H1 (cell line): ENCODE measurements at regions not wholly inside any gene's neighbourhood (a gene's known extent, or its start where the extent isn't known, plus 50 kb on each side); places are given as distances from the start of the nearest gene placed in this dataset.

ENCODE experiments used
- BACH1 ChIP-seq: IDR thresholded peaks from 2 replicates; pipeline ENCODE4 v1.6.1; 2012; ENCODE audit warnings: low read length, improper control_type of control experiment
- CBX5 ChIP-seq: fragments of 300-800, 300-1000 bp; sonication (generic); IDR thresholded peaks from 2 replicates; pipeline ENCODE4 v1.7.1; 2016; ENCODE audit warnings: antibody characterized with exemption, low read length, low read depth
- CEBPB ChIP-seq: IDR thresholded peaks from 2 replicates; pipeline ENCODE4 v1.6.1; 2012; ENCODE audit warnings: low read depth, low read length
- CHD2 ChIP-seq: IDR thresholded peaks from 2 replicates; pipeline ENCODE4 v1.6.1; 2012; ENCODE audit warnings: low read length, improper control_type of control experiment
- CHD7 ChIP-seq: fragments of 300-600 bp; sonication (generic); IDR thresholded peaks from 2 replicates; pipeline ENCODE4 v1.7.1; 2012; ENCODE audit warnings: low read length, moderate library complexity, mild to moderate bottlenecking, inconsistent platforms; ENCODE audit not compliant: insufficient replicate concordance
- EGR1 ChIP-seq: IDR thresholded peaks from 2 replicates; pipeline ENCODE4 v1.6.1; 2011; ENCODE audit warnings: low read depth, low read length, borderline replicate concordance
- EP300 ChIP-seq, 2 experiments: IDR thresholded peaks; 1 replicate in 1 of 2; 2 replicates in 1 of 2; pipeline ENCODE4 v1.6.1; 2011 to 2012; ENCODE audit warnings: low read depth in 2 of 2, low read length in 2 of 2, mild to moderate bottlenecking in 2 of 2, borderline replicate concordance in 1 of 2, inconsistent platforms in 1 of 2, moderate library complexity in 1 of 2
- GTF2F1 ChIP-seq: IDR thresholded peaks from 2 replicates; pipeline ENCODE4 v1.6.1; 2012; ENCODE audit warnings: low read depth, low read length, improper control_type of control experiment, borderline replicate concordance
- MAX ChIP-seq: IDR thresholded peaks from 2 replicates; pipeline ENCODE4 v1.6.1; 2012; ENCODE audit warnings: inconsistent platforms
- NRF1 ChIP-seq: IDR thresholded peaks from 2 replicates; pipeline ENCODE4 v1.6.1; 2011; ENCODE audit warnings: mild to moderate bottlenecking, low read depth, low read length, improper control_type of control experiment
- RBBP5 ChIP-seq: IDR thresholded peaks from 2 replicates; pipeline ENCODE4 v1.7.1; 2012; ENCODE audit warnings: low read depth, mild to moderate bottlenecking, inconsistent platforms, low read length, moderate library complexity, borderline replicate concordance
- TAF7 ChIP-seq: optimal IDR thresholded peaks from 2 replicates; pipeline ENCODE3; 2011; ENCODE audit warnings: low read depth, mild to moderate bottlenecking, inconsistent platforms, low read length, moderate library complexity, borderline replicate concordance
- TEAD4 ChIP-seq: IDR thresholded peaks from 2 replicates; pipeline ENCODE4 v1.6.1; 2012; ENCODE audit warnings: low read depth, low read length, inconsistent platforms, mixed read lengths

GRCh38 chr14:82655770-82656169 is 1122.1 kb upstream of the SEL1L start (continued):
- no peak for TF ChIP-seq CHD7
- TF ChIP-seq CEBPB = no peak
- no peak for TF ChIP-seq CBX5
- no peak for TF ChIP-seq RBBP5
- no peak for TF ChIP-seq TAF7
- TF ChIP-seq TEAD4 = no peak
- TF ChIP-seq GTF2F1 = no peak
- TF ChIP-seq NRF1 = no peak
- no peak for TF ChIP-seq CHD2
- TF ChIP-seq MAX = no peak
- TF ChIP-seq EGR1 = no peak
- TF ChIP-seq EP300 (IDR thresholded peaks at IDR 0.05; ENCODE audit: borderline replicate concordance in 1 of 2, low read depth in 2 of 2, low read length in 2 of 2) = no peak
- no peak for TF ChIP-seq BACH1
